ENCODE measurements at regions not wholly inside any gene's neighbourhood (a gene's known extent, or its start where the extent isn't known, plus 50 kb on each side); places are given as distances from the start of the nearest gene placed in this dataset.

DNA sequence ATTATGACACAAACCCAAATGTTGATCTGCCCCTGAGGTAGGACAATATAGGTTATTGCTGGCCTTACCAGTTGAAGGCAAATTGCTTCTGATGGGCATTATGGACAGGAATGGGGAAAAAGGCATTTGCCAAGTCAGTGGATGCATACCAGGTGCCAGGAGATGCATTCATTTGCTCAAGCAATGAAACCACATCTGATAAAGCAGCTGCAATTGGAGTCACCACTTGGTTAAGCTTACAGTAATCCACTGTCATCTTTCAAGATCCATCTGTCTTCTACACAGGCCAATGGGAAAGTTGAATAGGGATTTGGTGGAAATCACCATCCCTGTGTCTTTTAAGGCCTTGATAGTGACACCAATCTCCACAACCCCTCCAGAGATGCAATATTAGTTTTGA lies 648.6 kb downstream of the COL12A1 start:
- Histone ChIP-seq H3K27me3 (ENCODE audit: insufficient read depth, low read length, poor library complexity) (no peaks in the 10 kb centered on the region), H2AFZ (ENCODE audit: low read depth, low read length) (no peak overlapping the region), H4K20me1 (ENCODE audit: insufficient read depth, low read length) (no peaks in the 10 kb centered on the region), H3K4me2 (ENCODE audit: insufficient read depth, low read length) (no peak overlapping the region), H3K4me1 (ENCODE audit: insufficient read depth, low read length) (no peaks in the 10 kb centered on the region), H3K9ac (ENCODE audit: low read depth, low read length) (no peak overlapping the region), H3K27ac (ENCODE audit: low read length) (no peak overlapping the region), H3K79me2 (ENCODE audit: insufficient read depth, low read length) (no peaks in the 10 kb centered on the region), H3K4me3 (ENCODE audit: low read depth in 1 of 2, low read length in 2 of 2) (no peak overlapping the region), H3K36me3 (ENCODE audit: insufficient read depth, low read length) (no peaks in the 10 kb centered on the region), H3K9me3 (ENCODE audit: insufficient read depth, low read length, severe bottlenecking) (no peaks in the 10 kb centered on the region)
- no peak for TF ChIP-seq EZH2 (IDR thresholded peaks at IDR 0.05; ENCODE audit: borderline replicate concordance, low read depth, low read length, severe bottlenecking)
- TF ChIP-seq, protein P1, sequence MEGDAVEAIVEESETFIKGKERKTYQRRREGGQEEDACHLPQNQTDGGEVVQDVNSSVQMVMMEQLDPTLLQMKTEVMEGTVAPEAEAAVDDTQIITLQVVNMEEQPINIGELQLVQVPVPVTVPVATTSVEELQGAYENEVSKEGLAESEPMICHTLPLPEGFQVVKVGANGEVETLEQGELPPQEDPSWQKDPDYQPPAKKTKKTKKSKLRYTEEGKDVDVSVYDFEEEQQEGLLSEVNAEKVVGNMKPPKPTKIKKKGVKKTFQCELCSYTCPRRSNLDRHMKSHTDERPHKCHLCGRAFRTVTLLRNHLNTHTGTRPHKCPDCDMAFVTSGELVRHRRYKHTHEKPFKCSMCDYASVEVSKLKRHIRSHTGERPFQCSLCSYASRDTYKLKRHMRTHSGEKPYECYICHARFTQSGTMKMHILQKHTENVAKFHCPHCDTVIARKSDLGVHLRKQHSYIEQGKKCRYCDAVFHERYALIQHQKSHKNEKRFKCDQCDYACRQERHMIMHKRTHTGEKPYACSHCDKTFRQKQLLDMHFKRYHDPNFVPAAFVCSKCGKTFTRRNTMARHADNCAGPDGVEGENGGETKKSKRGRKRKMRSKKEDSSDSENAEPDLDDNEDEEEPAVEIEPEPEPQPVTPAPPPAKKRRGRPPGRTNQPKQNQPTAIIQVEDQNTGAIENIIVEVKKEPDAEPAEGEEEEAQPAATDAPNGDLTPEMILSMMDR (IDR thresholded peaks at IDR 0.05; ENCODE audit: borderline replicate concordance, extremely low read depth, low read length, poor library complexity, severe bottlenecking) = no peak
- DNase-seq (no peak), ATAC-seq (ENCODE audit: insufficient read depth, low read depth) (no peak)

DNA sequence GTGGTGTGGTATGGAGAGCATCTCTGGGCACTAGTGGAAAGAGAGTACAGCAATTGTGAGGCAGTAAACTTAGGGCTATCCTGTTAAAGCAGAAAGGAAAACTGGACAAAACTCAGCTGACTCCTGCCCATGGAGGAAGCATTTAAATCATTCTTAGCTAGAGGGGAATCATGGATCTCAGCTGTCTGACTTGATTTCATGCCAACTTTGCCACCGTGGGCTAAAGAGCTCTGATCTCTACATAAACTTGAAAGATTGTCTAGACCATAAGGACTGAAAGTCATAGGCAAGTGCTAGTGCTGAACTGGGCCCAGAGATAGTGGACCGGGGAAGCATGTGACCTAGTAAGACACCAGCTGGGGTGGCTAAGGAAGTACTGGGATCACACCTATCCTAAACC lies 651.8 kb downstream of the COL12A1 start:
- Histone ChIP-seq H3K4me2 (ENCODE audit: insufficient read depth, low read length) (no peak overlapping the region), H3K79me2 (ENCODE audit: insufficient read depth, low read length) (no peaks in the 10 kb centered on the region), H4K20me1 (ENCODE audit: insufficient read depth, low read length) (no peaks in the 10 kb centered on the region), H3K9ac (ENCODE audit: low read depth, low read length) (no peak overlapping the region), H3K27ac (ENCODE audit: low read length) (no peak overlapping the region), H3K9me3 (ENCODE audit: insufficient read depth, low read length, severe bottlenecking) (no peaks in the 10 kb centered on the region), H3K27me3 (ENCODE audit: insufficient read depth, low read length, poor library complexity) (no peaks in the 10 kb centered on the region), H2AFZ (ENCODE audit: low read depth, low read length) (no peak overlapping the region), H3K4me3 (ENCODE audit: low read depth in 1 of 2, low read length in 2 of 2) (no peak overlapping the region), H3K4me1 (ENCODE audit: insufficient read depth, low read length) (no peaks in the 10 kb centered on the region), H3K36me3 (ENCODE audit: insufficient read depth, low read length) (no peaks in the 10 kb centered on the region)
- TF ChIP-seq EZH2 (IDR thresholded peaks at IDR 0.05; ENCODE audit: borderline replicate concordance, low read depth, low read length, severe bottlenecking) = no peak
- TF ChIP-seq, protein P1 (IDR thresholded peaks at IDR 0.05; ENCODE audit: borderline replicate concordance, extremely low read depth, low read length, poor library complexity, severe bottlenecking) = no peak
- no peak for ATAC-seq (ENCODE audit: insufficient read depth, low read depth)
- no peak for DNase-seq

DNA sequence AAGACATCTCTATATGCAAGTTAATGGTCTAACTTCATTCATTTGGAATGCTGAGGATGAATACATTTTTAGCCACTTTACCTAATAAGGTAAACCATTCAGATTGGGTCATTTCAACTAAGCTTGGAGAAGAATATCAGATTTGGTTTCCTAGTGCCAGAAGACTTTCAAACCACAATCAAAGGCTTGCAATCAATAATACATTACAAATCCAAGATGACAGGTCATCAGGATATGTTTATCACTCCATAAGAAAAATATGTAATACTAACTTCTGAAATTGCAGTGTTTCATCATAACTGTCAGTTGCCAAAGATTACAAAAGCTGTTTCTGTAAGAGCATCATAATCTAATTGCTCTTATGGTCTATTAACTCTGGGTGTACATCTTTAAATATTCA lies 654.0 kb downstream of the COL12A1 start:
- DNase-seq (no peak), ATAC-seq (ENCODE audit: insufficient read depth, low read depth) (no peak)
- no peak for TF ChIP-seq EZH2 (IDR thresholded peaks at IDR 0.05; ENCODE audit: borderline replicate concordance, low read depth, low read length, severe bottlenecking)
- TF ChIP-seq, protein P1 (IDR thresholded peaks at IDR 0.05; ENCODE audit: borderline replicate concordance, extremely low read depth, low read length, poor library complexity, severe bottlenecking) = no peak
- H3K79me2 ChIP-seq (ENCODE audit: insufficient read depth, low read length) = no peaks in the 10 kb centered on the region
- H3K4me2 ChIP-seq (ENCODE audit: insufficient read depth, low read length) = no peak overlapping the region
- no peaks in the 10 kb centered on the region for H4K20me1 ChIP-seq (ENCODE audit: insufficient read depth, low read length)
- H3K27me3 ChIP-seq (ENCODE audit: insufficient read depth, low read length, poor library complexity) = no peaks in the 10 kb centered on the region
- no peak overlapping the region for H3K4me3 ChIP-seq (ENCODE audit: low read depth in 1 of 2, low read length in 2 of 2)
- no peaks in the 10 kb centered on the region for H3K36me3 ChIP-seq (ENCODE audit: insufficient read depth, low read length)
- no peak overlapping the region for H2AFZ ChIP-seq (ENCODE audit: low read depth, low read length)
- no peaks in the 10 kb centered on the region for H3K9me3 ChIP-seq (ENCODE audit: insufficient read depth, low read length, severe bottlenecking)
- H3K9ac ChIP-seq (ENCODE audit: low read depth, low read length) = no peak overlapping the region
- H3K27ac ChIP-seq (ENCODE audit: low read length) = no peak overlapping the region
- no peaks in the 10 kb centered on the region for H3K4me1 ChIP-seq (ENCODE audit: insufficient read depth, low read length)

DNA sequence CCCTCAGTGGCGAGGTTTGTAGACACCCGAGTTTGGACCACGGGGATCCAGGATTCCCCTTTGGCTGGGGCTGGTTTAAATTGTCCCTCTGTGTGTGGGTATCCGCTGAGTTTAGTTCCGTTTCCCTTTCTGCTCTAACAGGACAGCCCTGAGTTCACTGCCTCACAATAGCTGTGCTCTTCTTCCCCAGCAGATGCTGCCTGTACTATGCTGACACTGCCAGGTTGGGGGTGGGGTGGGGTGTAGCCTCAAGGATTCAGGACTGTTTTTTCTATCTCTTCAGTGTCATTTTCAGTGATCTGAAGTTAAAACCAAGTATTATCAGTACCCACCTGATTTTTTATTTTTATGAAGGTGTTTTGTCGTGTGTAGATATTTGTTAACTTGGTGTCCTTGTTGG lies 655.0 kb downstream of the COL12A1 start:
- H3K27me3 ChIP-seq (ENCODE audit: insufficient read depth, low read length, poor library complexity) = no peaks in the 10 kb centered on the region
- H3K27ac ChIP-seq (ENCODE audit: low read length) = no peak overlapping the region
- no peak for ATAC-seq (ENCODE audit: insufficient read depth, low read depth)
- H3K4me2 ChIP-seq (ENCODE audit: insufficient read depth, low read length) = no peak overlapping the region
- no peaks in the 10 kb centered on the region for H3K79me2 ChIP-seq (ENCODE audit: insufficient read depth, low read length)
- no peak overlapping the region for H3K9ac ChIP-seq (ENCODE audit: low read depth, low read length)
- no peaks in the 10 kb centered on the region for H3K4me1 ChIP-seq (ENCODE audit: insufficient read depth, low read length)
- no peaks in the 10 kb centered on the region for H4K20me1 ChIP-seq (ENCODE audit: insufficient read depth, low read length)
- H3K36me3 ChIP-seq (ENCODE audit: insufficient read depth, low read length) = no peaks in the 10 kb centered on the region
- no peak for DNase-seq
- no peaks in the 10 kb centered on the region for H3K9me3 ChIP-seq (ENCODE audit: insufficient read depth, low read length, severe bottlenecking)
- TF ChIP-seq, protein P1 (IDR thresholded peaks at IDR 0.05; ENCODE audit: borderline replicate concordance, extremely low read depth, low read length, poor library complexity, severe bottlenecking) = no peak
- TF ChIP-seq EZH2 (IDR thresholded peaks at IDR 0.05; ENCODE audit: borderline replicate concordance, low read depth, low read length, severe bottlenecking) = no peak
- H2AFZ ChIP-seq (ENCODE audit: low read depth, low read length) = no peak overlapping the region
- H3K4me3 ChIP-seq (ENCODE audit: low read depth in 1 of 2, low read length in 2 of 2) = no peak overlapping the region
